SK-MEL-5 (cell line): ENCODE measurements at regions not wholly inside any gene's neighbourhood (a gene's known extent, or its start where the extent isn't known, plus 50 kb on each side); places are given as distances from the start of the nearest gene placed in this dataset.
"Not testable (repeated sequence)": the region's sequence is repeated elsewhere in the genome, so short reads cannot be mapped to it uniquely, and the experiment has no call there.

ENCODE experiments used
- DNase-seq: peaks from one replicate; pipeline ENCODE4 v3.0.0-alpha.2; 2016; ENCODE audit warnings: low read depth, low spot score
- in situ Hi-C: cut with HindIII; loops from 2 replicates; pipeline ENCODE4 v1.10.0; 2016; ENCODE audit warnings: low sequenced_read_pairs, high pct_unique_total_duplicates, low pct_unique_long_range_greater_than_20kb

DNA sequence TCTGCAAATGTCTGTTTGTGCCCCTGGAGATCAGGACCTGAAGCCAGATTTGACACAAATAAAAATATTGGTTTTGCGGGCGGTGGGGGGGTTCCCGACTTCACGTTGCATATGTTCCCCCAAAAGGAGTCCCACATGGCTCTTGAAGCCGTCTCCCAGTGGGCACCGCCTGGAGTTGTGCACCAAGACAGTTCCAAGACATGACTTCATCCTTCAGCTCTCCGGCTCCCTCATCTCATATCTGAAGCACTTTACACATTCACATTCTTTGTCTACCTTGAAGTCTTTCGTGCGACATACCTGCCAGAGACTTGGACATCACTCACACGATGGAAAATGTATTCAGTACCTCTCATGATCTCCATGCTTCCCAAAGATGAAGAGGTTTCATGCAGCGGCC is 362.8 kb upstream of the FOXK1 start:
- DNase-seq = no peak
- in situ Hi-C loops = no loop called here

DNA sequence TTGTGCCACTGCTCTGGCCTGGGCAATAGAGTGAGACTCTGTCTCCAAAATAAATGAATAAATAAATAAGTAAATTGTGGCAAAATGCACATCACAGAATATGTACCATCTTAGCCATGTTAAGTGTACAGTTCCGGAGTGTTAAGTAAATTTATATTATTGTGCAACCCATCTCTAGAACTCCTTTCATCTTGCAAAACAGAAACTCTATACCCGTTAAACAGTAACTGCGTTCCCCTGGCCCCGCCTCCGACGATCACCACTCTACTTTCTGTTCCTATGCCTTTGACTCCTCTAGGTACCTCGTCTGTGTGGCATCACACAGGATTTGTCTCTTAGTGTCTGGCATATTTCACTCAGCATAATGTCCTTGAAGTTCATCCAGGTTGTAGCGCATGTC is 356.4 kb upstream of the FOXK1 start:
- no peak for DNase-seq
- in situ Hi-C loops = no loop called here

DNA sequence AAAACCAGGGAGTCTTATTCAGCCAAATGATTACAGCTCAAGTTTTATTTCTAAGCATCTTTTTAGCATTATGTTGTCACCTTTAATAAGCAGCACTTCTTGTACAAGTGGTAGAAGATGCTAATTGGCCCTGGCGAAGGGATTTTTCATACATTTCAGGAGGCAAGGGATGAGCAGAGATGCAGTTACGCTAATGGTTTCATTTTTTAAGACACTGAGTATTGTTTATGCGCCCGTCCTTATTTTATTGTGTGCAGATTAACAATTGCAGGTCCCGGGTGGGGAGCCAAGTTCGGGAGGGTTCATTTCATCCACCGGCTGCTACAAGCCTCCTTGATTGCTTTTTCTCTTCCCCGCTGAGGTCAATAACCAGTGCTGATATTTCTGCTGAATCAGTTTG is 350.4 kb upstream of the FOXK1 start:
- DNase-seq = no peak
- in situ Hi-C loops = no loop called here

DNA sequence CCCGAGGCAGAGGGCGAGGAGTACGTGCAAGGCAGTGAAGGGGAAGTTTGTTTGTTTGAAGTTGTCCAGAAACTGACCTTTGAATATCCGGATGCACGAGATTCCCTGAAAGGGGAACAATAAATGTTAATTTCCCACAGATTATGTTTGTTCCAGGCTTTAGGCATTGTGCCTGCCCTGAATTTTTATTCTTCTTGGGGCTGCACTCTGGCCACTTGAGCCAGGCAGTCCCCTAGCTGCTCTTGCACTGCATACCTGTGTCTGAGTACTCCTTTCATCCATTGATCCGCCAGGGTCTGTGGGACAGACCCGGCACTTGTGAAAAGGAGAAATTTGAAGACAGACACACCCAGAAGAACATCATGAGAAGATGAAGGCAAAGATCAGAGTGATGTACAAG is 343.5 kb upstream of the FOXK1 start:
- in situ Hi-C loops = no loop called here
- DNase-seq = no peak

DNA sequence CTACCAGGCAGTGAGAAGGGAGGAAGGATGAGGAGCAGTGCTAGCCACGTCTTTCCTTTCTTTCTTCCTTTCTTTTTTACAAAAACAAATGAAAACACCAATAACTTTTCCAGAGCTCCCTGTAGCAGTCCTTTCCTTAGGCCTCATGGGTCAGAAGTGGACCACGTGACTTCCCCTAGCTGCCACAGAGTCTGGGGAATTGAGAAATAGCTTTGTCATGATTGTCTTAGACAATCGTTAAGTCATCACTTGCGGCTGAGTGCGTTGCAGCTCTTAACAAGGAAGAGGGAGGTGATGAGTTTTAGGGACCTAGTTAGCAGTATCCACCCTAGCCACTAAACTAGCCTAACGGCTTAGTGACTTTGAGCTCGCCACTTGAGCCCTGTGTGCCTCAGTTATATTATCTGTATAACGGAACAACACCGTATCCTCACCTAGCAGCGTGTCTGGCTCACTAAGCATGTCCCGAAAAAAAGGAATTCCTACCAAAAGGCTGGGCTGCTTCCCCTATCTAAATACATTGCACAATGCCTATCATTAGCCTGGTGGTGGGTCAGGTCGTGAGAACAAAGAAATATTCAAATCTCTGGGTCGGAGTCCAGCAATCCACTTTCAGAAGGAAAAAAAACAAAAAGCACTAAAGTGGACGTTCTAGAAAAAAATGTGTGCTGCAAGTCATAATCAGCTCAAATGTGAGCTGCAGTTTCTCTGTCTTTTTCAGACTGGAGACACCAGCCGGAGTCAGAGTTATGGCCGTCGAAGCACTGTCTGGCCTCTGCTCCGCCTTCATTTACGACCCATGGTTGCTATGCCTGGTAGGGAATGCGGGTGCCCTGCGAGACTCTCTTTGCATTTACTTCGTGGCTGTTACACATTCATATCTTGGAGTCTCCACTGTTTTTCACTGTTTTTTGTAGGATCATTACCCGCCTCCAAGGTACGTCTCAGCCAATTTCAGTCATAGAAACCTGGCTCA is 338.5 kb upstream of the FOXK1 start:
- no peak for DNase-seq
- in situ Hi-C loops = no loop called here

DNA sequence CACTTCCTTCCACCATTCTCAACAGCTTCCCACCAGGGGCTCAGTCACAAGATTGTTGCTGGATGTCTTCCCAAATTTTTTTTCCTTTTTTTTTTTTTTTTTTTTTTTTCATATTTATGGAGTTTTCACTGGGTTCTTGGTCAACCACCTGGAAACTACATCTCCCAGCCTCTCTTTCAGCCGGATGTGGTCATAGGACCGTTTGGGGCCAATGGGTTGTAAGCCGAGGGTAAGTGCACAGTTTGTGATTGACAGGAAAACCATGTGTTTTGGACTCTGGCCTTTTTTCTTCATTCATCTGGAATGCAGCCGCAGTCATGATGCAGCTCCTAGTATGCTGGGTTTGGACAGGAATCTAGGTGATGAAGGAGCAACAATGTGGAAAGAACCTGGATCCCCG is 337.1 kb upstream of the FOXK1 start:
- no peak for DNase-seq
- in situ Hi-C loops = no loop called here

DNA sequence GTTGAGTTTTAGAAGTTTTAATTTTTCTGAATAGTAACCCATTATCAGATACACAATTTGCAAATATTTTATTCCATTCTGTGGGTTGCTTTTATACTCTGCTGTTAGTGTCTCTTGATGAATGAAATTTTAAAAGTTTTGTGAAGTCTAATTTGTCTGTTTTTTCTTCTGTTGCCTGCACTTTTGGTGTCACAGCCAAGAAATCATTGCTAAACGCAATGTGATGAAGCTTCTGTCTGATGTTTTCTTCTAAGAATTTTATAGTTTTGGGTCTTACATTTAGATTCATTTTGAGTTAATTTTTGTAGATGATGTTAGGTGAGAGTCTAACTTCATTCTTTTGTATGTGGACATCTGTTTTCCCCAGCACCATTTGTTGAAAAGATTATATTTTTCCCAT is 330.0 kb upstream of the FOXK1 start:
- no peak for DNase-seq
- in situ Hi-C loops = no loop called here

DNA sequence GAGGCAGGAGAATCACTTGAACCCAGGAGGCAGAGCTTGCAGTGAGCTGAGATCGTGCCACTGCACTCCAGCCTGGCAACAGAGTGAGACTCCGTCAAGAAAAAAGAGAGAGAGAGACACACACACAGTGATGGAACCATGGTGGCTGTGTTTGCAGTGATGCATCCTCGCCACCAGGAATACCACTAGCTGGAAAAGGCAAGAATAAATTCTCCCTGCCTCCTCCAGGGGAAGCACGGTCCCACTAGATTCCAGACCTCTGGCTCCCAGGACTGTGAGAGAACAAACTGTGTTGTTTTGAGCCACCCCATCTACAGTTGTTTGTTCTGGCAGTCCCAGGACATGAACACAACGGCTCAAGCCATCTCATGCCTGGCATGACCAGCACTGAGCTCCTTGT is 320.3 kb upstream of the FOXK1 start:
- peak; percentile 16 for DNase-seq
- in situ Hi-C loops = no loop called here

DNA sequence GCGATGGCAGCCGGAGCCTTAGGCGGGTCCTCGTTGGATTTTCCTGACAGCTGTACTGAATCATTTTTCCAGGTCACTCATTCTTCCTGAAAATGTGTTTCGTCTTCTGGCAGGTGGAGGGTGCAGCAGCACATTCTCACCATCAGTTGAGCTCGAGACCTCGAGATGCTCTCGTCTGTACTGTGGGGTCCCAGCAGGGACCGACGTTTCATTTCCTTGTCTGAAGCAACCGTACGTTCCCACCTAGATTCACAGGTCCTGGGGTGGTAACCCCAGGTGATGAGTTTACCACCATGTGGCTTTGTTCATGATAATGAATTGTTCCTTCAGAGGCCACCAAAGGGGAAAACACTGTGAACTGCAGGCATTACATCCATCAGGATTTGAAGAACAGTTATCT is 298.5 kb upstream of the FOXK1 start:
- in situ Hi-C loops = no loop called here
- DNase-seq = no peak

DNA sequence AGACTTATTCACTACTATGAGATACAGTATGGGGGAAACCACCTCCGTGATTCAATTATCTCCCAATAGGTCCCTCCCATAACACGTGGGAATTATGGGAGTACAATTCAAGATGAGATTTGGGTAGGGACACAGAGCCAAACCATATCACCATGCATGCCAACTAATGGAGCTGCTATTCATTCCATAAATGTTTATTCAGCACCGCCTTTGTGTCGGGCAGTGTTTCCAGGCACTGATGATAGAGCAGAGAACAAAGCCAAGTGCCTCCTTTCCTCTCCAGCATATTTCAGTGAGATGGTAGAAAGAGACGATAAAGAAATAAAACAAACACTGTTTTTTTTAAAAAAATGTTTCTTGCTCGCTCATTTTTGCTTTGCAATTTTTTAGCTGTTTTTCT is 295.9 kb upstream of the FOXK1 start:
- in situ Hi-C loops = no loop called here
- no peak for DNase-seq

DNA sequence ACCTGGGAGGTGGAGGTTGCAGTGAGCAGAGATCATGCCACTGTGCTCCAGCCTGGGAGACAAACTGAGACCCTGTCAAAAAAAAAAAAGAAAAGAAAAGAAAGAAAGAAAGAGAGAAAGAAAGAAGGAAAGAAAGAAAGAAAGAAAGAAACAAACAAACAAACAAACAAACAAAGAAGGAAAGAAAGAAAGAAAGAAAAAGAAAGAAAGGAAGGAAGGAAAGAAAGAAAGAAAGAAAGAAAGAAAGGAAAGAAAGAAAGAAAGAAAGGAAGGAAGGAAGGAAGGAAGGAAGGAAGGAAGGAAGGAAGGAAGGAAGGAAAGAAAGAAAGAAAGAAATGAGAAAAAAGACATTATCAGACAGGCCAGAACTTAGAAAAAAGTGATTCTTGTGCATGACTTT is 291.0 kb upstream of the FOXK1 start:
- in situ Hi-C loops, DNase-seq: not testable (repeated sequence)

DNA sequence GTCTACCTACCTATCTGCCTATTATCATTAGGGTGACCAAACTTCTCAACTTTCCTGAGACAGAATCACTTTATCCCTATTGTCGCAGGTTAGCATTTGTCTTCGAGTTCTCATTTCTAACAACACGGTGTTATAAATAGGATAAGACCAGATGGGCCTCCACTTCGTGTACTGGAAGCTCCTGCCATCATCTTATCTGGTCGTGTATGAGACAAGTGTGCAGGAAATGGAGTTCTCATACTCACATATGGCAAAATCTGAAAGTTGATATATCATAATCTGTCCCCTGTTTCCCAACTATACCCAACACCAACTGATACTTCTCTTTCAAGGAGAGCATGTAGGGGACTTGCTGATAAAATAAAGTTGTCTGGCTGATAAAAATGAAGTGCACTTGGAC is 287.4 kb upstream of the FOXK1 start:
- DNase-seq = no peak
- in situ Hi-C loops = no loop called here

DNA sequence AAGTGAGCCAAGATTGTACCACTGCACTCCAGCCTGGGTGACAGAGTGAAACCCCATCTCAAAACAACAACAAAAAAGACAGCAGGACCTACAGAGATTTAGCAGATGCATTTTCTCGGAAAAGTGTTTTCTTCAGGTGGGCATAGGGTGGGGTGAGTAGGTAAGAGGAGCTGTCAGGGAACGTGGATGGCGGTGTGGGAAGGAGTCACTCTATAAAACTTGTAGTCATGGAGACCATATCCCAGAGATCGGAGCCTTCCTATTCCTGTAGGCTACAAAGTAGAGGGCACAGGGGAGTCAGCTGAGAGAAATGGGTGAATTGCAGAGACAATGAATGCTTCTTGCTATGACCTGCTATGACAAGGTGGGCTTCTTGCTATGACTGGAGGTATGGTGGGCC is 283.0 kb upstream of the FOXK1 start:
- in situ Hi-C loops = no loop called here
- DNase-seq = no peak

DNA sequence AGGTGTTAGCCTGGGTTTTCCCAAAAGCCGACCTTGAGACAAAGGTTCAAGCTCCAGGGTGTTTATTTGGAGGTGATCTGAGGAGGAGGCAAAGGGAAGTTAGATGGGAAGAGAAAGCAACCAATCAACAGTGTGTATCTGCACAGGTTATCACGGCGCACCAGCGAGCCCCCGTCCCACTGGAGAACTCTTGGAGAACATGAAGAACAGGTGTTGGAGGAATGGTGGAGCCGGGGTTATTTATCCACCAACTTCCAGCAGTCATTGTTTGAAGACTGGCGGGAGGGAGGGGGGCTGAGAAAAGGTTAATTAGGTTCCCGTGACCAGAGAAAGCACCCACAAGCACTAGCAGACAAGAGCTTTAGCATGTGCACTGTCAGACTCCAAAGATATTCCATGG is 282.5 kb upstream of the FOXK1 start:
- in situ Hi-C loops = no loop called here
- DNase-seq = no peak

DNA sequence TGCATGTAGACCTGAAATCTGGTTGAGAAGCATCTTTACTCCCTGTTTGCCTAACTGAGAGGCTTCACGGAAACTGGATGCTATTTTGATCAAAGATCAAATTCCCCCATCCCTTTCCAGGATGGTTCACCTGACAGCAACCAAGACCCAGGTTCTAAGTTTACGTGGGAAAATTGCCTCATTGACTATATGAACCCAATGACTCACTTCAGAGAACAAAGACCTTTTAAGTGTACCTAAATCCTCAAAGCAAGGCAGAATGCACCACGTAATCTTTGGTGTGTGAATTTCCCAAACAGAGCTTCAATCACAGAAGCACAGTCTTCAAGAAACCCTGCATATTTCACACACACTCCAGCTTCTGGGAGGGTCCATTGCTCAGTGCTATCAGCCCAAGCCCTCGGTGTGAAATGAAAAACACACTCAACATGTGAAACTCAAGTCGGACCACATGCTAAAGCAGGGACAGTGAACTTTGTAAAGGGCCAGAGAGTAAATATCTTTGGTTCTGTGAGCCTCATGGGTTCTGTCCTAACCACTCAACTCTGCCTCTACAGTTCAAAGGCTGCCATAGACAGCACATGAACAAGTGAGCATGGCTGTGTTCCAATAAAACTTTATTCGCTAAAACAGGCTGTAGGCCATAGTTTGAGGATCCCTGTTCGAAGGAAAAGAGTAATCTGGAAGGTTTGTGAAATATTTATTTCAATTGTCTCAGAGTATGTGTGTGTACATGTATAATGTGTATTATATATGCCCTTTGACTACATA is 275.6 kb upstream of the FOXK1 start:
- in situ Hi-C loops = no loop called here
- peak; percentile 22 for DNase-seq

DNA sequence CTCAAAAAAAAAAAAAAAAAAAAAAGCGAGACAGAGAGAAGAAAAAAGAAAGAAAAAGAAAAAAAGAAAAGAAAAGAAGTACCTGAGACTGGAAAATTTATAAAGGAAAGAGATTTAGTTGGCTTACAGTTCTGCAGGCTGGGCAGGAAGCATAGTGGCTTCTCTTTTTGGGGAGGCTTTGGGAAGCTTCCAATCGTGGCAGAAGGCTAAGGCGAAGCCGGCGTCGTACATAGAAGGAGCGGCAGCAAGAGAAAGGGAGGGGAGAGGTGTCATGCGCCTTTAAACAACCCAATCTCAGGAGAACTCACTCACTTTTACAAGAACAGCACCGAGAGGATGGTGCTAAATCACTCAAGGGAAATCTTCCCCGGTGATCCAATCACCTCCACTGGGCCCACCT is 272.1 kb upstream of the FOXK1 start:
- DNase-seq = no peak
- in situ Hi-C loops = no loop called here

DNA sequence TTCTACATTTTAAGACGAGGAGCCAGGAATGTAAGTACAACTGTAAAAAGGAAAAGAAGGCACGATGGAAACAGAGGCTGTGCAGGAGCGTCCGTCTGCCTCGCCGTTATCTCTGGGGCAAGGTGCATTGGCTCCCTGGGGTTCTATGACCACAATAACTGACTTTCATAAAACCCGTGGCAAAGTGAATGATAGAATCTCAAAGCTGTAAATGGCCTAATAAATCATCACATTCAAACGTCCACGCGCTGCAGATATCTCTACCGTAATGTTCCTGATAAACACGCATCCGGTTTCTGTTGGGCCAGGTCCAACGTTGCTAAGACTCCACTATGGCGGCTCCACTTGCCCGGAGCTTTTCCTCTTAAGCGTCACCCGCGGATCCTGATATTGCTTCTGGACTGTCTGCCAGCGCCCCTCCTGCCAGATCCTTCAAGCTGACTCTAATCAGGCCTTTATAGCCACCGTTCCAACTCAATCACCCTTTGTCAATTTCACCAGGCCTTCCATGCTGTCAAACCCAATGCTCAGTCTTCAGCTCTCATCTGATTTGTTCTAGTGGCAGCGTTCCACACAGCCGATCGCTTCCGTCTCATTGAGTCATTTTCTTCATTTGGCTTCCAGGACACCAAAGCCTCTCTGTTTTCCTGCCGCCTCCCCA is 265.6 kb upstream of the FOXK1 start:
- in situ Hi-C loops = no loop called here

DNA sequence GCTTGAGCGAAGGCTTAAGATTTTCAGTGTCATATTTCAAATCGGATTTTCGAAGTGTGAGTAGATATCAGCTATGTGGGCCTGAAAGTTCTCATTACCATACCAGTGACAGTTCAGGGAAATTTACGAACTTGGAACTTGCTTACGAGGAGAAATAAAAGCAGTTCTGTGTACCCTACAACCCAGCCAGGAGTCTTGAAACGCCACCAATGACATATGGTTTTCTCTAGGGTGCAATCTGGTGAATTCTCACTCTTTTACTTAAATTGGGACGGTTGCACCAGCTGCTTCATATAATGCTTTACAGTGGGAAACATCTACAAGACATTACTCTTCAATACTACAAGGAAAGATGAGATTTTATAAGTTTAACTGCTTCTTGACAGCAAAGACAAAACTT is 253.6 kb upstream of the FOXK1 start:
- DNase-seq = no peak
- in situ Hi-C loops = no loop called here

More for the DNA sequence above, 265.6 kb upstream of the FOXK1 start:
- peak; percentile 41 for DNase-seq
